ENCODE measurements at regions not wholly inside any gene's neighbourhood (a gene's known extent, or its start where the extent isn't known, plus 50 kb on each side); places are given as distances from the start of the nearest gene placed in this dataset.

DNA sequence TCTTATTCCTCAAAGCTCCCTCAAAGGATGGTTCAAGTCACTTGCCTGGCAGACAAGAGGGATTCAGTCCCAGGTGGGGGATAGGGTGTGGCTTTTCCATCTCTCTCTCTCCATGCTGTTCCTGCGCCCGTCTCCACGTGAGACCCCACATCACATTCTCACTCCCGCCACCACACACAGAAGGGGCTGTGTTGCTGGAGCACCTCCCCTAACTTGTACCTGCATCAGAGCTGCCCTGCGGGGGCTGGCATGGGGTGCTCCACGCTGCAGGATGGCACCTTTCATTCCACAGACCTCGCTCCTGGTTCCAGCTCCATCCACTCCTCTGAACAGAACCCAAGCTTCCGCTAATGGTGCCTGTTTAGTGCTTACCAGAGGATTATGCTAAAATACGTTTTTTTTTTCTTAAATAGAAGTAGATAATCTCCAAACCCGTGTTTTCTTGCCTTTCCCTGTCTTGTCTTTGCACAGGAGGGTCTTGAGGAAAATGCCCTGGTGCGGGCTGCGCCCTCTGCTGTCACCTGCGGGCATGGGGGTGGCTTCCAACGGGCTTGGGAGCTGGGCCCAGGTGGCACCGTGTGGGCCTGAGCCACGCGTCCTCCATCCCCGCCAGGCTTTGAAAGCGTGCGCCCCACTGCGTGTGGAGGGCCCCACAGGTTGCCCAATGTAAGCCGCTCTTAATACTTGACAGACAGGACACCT lies 985.6 kb downstream of the BRD1 start:
- H3K4me3 Mint-ChIP-seq, result no peak overlapping the region
- H3K36me3 Mint-ChIP-seq (ENCODE audit: insufficient read depth), result no peaks in the 10 kb centered on the region
- DNase-seq (no peak), ATAC-seq (no peak)
- H3K4me1 Mint-ChIP-seq (ENCODE audit: low read depth), result no peaks in the 10 kb centered on the region
- peaks cover 7% of the 10 kb centered on the region for H3K9me3 Mint-ChIP-seq
- H3K27me3 Mint-ChIP-seq (ENCODE audit: low read depth), result peaks cover 8% of the 10 kb centered on the region

DNA sequence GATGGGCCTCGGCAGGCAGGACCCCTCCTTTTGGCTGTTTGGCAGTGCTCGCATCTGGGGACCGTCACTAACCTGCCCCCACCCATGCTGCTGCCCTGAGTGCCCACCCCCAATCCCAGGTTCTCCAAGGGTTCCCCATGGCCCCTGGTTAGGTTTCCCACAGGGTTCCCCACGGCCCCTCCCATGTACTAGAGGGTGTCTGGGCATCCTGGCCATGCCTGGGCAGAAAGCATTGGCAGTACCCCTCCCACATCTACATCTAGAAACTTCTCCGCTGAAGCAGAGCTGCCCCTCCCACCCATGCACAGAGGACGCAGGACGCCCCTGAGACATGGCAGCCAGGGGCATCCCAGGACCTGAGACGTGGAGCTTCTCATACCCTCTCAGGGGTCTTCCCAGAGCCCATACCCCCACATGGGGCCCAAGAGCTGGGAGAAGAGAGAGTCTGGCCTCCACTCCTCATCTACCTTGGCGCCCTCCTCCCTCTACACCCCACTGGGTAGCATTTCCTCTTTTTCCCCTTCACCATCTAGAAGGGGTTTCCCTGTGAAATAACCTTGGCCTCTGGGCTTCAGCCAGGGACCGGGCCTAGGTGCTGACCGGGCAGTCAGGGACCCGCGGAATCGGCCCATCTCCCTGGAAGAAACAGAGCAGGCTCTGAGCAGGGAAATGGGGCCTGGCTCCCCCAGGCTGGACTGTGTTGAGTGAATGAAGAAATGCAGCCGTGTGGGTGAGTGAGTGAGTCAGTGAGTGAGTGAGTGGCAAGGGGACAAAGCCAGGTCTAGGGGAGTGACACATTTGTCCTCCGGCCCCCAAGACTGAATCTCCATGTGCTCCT lies 987.3 kb downstream of the BRD1 start:
- no peak for ATAC-seq
- no peak overlapping the region for H3K4me3 Mint-ChIP-seq
- no peak for DNase-seq
- H3K36me3 Mint-ChIP-seq (ENCODE audit: insufficient read depth), result no peaks in the 10 kb centered on the region
- no peaks in the 10 kb centered on the region for H3K27me3 Mint-ChIP-seq (ENCODE audit: low read depth)
- H3K4me1 Mint-ChIP-seq (ENCODE audit: low read depth), result no peaks in the 10 kb centered on the region
- H3K9me3 Mint-ChIP-seq, result peaks cover 7% of the 10 kb centered on the region

DNA sequence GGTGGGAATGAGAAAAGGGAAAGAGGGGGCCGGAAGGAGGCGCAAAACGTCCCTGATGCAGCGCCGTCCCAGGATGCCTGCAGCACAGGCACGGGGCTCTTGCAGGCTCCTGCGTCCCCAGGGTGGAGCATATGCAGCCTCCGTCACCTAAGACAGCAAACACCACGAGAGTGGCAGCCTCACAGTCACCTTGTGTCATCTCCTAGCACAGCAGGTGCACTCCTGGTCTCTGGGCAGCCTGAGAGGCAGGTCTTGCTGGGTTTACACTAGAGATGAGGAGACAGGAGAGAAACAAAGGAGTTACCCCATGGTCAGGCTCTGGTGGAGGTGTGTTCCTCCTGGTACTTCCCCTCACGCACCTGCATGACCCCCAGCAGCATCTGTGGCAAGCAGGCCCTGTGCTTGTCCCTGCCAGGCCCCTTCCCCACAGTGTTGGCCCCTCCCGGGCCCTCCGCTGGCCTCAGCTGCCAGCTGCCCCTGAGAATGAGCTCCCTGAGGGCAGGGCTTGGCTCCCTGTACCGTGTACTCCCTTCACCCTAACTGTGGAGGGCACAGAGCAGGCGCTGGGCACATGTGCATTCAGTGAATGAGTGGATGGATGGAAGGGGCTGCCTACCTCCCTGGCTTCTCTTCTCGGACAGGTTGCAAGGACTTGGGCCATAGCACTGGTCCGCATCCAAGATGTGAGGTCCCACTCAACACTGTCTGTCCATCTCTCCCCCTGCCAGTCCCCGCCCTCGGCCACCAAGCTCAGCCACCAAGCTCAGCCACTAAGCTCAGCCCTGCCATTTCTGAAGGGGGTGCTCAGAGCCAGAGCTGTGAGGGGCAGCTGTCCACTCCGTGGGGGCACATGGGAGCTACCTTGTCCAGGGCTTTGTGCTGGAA lies 988.6 kb downstream of the BRD1 start:
- ATAC-seq (no peak), DNase-seq (no peak)
- no peak overlapping the region for H3K4me3 Mint-ChIP-seq

DNA sequence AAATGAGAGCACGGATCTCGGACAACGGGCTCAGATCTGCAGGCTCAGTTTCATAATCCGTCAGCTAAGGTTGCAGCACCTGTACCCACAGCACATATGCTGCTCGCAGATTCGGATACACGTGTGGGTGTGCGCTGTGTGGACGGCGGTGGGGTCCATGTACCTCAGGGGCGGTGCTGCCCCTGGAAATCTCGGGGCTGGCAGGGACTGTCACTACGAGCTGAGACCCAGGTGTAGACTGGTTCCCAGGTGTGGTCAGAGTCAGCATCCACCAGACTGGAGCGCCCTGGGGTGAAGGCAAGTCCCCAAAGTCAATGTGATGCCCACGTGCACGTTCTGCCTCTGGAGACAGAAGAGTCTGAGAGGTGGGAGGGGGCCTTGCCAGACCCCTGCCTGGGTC lies 989.3 kb downstream of the BRD1 start:
- DNase-seq (no peak), ATAC-seq (no peak)
- no peak overlapping the region for H3K4me3 Mint-ChIP-seq
- H3K4me1 Mint-ChIP-seq (ENCODE audit: low read depth), result no peaks in the 10 kb centered on the region
- H3K36me3 Mint-ChIP-seq (ENCODE audit: insufficient read depth), result no peaks in the 10 kb centered on the region
- peaks cover 8% of the 10 kb centered on the region for H3K27me3 Mint-ChIP-seq (ENCODE audit: low read depth)
- peaks cover 7% of the 10 kb centered on the region for H3K9me3 Mint-ChIP-seq

More for the DNA sequence above, 988.6 kb downstream of the BRD1 start:
- Mint-ChIP-seq H3K27me3 (ENCODE audit: low read depth) (peaks cover 4% of the 10 kb centered on the region), H3K9me3 (peaks cover 7% of the 10 kb centered on the region), H3K36me3 (ENCODE audit: insufficient read depth) (no peaks in the 10 kb centered on the region), H3K4me1 (ENCODE audit: low read depth) (no peaks in the 10 kb centered on the region)

DNA sequence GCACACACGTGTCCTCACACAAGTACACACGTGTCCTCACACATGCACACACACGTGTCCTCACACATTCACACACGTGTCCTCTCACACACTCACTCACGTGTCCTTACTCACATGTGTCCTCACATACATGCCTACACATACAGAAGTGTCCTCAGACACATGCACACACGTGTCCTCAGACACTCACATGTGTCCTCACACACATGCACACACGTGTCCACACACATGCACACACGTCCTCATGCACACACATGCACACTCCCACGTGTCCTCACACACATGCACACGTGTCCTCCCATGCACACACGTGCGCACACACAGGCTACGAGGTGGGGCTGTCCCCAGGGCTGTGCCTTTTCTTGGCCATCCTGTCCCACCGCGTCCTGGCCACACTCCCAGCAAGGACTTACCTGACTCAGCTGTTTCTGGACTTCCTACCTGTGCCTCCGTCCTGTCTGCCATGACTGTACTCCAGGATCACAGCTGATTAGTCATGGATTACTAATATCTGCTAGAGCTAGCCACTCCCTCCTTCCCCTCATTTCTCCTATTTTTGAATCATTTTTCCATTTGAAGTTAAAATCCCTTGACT lies 990.2 kb downstream of the BRD1 start:
- Mint-ChIP-seq H3K9me3 (peaks cover 14% of the 10 kb centered on the region), H3K4me3 (no peak overlapping the region), H3K27me3 (ENCODE audit: low read depth) (peaks cover 14% of the 10 kb centered on the region), H3K36me3 (ENCODE audit: insufficient read depth) (no peaks in the 10 kb centered on the region), H3K4me1 (ENCODE audit: low read depth) (no peaks in the 10 kb centered on the region)
- DNase-seq (no peak), ATAC-seq (no peak)

DNA sequence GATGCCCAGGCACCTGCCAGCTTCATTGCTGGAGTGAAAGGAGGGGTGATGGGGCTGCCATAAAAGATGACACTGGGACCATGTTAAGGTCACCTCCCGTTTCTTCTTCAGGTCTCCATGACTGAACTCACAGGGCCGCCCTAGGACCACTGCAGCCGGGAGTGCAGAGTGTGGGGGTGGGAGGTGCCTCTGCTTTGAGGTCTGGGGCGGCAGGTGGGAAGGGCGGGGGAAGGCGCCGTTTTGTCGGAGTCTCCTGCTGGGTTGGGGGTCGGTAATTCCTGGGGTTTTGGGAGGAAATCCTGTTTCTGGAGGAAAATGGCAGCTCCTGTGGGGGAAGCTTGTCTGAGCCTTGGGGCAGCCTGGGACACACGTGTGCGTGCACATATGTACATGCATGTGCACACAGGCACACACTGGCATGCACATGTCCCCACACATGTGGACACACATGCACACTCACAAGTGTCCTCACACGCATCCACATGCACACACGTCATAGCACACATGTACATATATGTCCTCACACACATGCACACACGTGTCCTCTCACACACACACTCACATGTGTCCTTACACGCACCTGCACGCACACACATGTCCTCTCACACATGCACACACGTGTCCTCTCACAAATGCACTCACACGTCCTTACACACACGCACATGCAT lies 990.9 kb downstream of the BRD1 start:
- H3K4me1 Mint-ChIP-seq (ENCODE audit: low read depth), result no peaks in the 10 kb centered on the region
- no peak overlapping the region for H3K4me3 Mint-ChIP-seq
- H3K36me3 Mint-ChIP-seq (ENCODE audit: insufficient read depth), result no peaks in the 10 kb centered on the region
- DNase-seq, result no peak
- peaks cover 14% of the 10 kb centered on the region for H3K9me3 Mint-ChIP-seq
- no peak for ATAC-seq
- H3K27me3 Mint-ChIP-seq (ENCODE audit: low read depth), result peaks cover 14% of the 10 kb centered on the region

DNA sequence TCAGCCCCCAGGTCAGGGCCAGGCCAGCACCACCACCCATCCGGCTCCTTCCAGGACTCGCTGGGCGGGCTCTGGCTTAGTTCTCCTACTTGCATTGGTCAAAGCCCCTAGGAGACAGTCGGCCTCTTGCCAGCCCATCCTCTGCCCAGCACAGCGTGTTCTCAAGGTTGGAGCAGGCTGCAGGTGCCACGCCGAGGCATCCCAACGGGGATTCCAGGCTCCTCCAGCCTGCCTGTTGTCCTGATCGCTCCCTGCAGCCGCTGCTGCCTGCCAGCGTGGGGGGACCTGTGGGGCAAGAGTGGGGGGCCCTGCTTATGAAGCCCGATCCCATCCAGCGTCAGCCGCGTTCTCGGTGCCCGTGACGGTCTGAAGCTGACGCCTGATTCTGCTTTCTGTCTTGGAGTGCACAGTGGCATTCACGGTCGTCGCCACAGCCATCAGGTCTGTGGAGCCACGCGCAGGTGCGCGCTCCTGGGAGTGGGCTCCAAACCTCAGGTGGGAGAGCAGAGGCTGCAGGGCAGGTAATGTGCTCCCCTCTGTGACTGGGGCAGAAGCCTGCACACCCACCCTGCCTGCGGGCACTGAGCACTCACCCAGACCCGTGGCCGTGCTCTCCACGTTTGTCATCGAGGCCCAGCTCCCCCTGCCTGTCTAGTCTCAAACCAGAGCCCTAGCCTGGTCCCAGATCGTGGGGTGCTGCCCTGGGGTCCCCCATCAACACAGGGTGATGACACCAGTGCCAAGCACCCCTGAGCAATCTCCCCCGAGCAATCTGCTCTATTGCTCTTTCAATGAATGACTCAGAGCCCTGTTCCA lies 991.6 kb downstream of the BRD1 start:
- no peak for ATAC-seq
- H3K9me3 Mint-ChIP-seq, result peaks cover 18% of the 10 kb centered on the region
- peaks cover 14% of the 10 kb centered on the region for H3K27me3 Mint-ChIP-seq (ENCODE audit: low read depth)
- H3K4me3 Mint-ChIP-seq, result no peak overlapping the region
- H3K36me3 Mint-ChIP-seq (ENCODE audit: insufficient read depth), result no peaks in the 10 kb centered on the region
- DNase-seq, result no peak
- H3K4me1 Mint-ChIP-seq (ENCODE audit: low read depth), result no peaks in the 10 kb centered on the region

DNA sequence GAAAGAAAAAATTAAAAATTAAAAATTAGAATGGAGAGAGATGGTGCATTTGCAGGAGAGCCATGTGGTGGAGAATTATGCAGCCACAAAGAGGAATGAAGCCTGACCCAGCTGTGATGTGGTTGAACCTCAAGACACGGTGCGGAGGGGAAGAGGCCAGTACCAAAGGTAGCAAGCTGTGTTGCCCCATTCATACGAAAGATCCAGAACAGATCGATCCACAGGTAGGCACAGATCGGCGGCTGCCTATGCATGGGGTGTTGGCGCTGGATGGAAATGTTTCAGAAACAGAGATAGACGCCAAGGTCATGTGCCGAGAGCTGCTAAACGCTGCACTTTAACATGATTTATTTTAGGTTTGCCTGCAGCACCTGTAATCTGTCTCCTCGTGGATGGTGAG lies 992.3 kb downstream of the BRD1 start:
- peaks cover 14% of the 10 kb centered on the region for H3K27me3 Mint-ChIP-seq (ENCODE audit: low read depth)
- no peaks in the 10 kb centered on the region for H3K4me1 Mint-ChIP-seq (ENCODE audit: low read depth)
- no peak for DNase-seq
- no peak for ATAC-seq
- no peaks in the 10 kb centered on the region for H3K36me3 Mint-ChIP-seq (ENCODE audit: insufficient read depth)
- H3K4me3 Mint-ChIP-seq, result no peak overlapping the region
- H3K9me3 Mint-ChIP-seq, result peaks cover 19% of the 10 kb centered on the region

DNA sequence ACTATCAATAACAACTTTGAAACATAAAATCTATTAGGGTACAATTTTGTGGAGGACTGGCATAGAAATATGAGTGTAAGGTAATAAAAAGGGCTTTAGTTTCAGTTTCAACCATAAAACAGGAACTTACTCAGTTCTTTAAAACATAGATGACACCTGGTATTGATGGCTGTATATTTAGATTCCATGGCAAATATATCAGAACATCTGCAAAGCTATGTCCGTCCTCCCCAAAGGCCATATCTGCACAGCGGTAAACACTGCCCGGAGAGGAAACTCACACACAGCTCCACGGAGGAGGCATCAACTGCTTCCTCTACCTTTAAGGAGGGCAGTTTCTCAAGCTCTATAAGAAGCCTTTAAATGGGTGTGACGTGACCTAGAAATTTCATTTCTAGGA lies 993.3 kb downstream of the BRD1 start:
- Mint-ChIP-seq H3K4me3 (no peak overlapping the region), H3K27me3 (ENCODE audit: low read depth) (peaks cover 14% of the 10 kb centered on the region), H3K4me1 (ENCODE audit: low read depth) (no peaks in the 10 kb centered on the region), H3K9me3 (peaks cover 19% of the 10 kb centered on the region), H3K36me3 (ENCODE audit: insufficient read depth) (no peaks in the 10 kb centered on the region)
- no peak for DNase-seq
- no peak for ATAC-seq

DNA sequence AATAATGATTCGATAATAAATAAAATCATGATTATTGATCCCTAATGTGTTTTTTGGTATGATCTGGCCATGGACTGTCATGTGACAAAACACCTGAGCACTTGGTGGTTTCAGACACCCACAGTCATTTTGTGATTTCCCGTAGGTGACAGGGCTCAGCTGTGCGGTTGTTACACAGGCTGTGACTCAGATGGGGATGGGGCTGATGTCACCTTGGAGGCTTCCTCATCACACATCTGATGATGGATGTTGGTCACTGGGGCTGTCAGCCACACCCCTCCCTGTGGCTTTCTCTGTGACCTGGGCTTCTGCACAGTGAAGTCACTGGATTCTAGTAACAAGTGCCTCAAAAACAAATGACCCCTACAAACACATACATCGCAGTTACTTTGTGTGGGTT lies 995.1 kb downstream of the BRD1 start:
- H3K9me3 Mint-ChIP-seq, result peaks cover 12% of the 10 kb centered on the region
- no peaks in the 10 kb centered on the region for H3K36me3 Mint-ChIP-seq (ENCODE audit: insufficient read depth)
- DNase-seq, result no peak
- no peak overlapping the region for H3K4me3 Mint-ChIP-seq
- no peaks in the 10 kb centered on the region for H3K4me1 Mint-ChIP-seq (ENCODE audit: low read depth)
- ATAC-seq, result peak; percentile 65 to 90
- peaks cover 17% of the 10 kb centered on the region for H3K27me3 Mint-ChIP-seq (ENCODE audit: low read depth)

DNA sequence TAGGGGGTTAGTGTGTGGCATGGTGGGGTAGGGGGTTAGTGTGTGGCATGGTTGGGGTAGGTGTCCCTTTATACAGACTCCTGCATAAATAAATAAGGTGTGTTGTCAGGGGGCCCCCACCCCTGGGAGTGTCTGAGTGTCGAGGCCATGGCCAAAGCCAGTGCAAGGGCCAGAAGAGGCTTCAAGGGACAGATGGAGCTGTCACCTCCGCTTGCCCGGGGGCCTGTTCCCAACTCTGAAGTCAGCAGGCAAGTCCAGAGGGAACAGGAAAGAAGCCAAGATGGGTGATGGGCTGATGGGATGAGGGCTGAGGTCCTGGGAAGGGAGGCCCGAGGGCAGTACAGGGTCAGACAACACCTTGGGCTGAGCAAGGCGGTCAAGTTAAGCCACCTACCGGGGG lies 997.8 kb downstream of the BRD1 start:
- Mint-ChIP-seq H3K9me3 (peaks cover 12% of the 10 kb centered on the region), H3K36me3 (ENCODE audit: insufficient read depth) (no peaks in the 10 kb centered on the region), H3K4me1 (ENCODE audit: low read depth) (no peaks in the 10 kb centered on the region), H3K4me3 (no peak overlapping the region), H3K27me3 (ENCODE audit: low read depth) (peaks cover 19% of the 10 kb centered on the region)
- ATAC-seq (no peak), DNase-seq (no peak)

DNA sequence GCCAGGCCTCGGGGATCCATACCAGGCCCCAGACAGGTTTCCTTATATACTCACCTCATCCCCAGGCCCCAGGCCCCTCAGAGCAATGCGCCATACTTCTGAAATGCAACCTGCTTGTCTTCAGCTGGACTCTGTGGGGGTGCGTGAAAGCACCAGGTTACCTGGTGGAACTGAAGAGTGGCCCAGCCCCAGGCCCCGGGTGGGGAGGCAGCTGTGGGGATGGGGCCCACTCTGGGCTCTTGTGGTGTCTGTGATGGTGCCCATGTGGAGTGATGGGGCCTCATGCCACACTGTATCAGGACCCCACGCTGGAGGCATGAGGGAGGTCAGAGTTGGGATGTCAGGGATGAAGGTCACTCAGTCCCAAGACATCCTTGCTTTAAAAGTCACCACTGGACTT lies 999.0 kb downstream of the BRD1 start:
- Mint-ChIP-seq H3K4me3 (no peak overlapping the region), H3K4me1 (ENCODE audit: low read depth) (no peaks in the 10 kb centered on the region), H3K9me3 (peaks cover 12% of the 10 kb centered on the region), H3K27me3 (ENCODE audit: low read depth) (peaks cover 18% of the 10 kb centered on the region), H3K36me3 (ENCODE audit: insufficient read depth) (no peaks in the 10 kb centered on the region)
- ATAC-seq (no peak), DNase-seq (no peak)

DNA sequence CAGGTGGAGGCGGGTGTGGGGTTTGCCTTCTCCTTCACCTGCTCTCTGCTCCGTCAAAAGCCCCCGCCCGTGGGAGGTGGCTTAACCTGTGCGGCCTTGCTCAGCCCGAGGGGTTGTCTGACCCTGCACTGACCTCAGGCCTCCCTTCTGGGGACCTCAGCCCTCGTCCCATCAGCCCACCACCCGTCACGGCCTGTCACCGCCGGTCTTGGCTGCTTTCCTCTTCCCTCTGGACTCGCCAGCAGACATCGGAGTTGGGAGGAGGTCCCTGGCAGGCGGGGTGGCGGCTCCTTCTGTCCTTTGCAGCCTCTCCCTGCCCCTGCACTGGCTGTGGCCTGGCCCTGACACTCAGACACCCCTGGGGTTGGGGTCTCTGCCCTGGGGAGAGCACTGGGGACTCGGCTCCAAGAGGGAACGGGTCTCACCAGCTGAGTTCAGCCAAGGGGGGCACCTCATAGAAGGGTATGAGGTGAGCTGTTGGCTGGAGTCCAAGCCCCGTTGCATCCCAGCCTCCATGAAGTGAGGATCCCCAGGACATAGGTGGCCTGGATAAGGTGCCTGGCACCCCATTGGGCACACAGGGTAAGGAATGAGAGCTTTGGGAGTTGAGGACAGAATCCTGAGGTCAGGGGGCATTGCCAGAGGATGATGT lies 999.6 kb downstream of the BRD1 start:
- Mint-ChIP-seq H3K4me3 (no peak overlapping the region), H3K9me3 (peaks cover 9% of the 10 kb centered on the region), H3K4me1 (ENCODE audit: low read depth) (no peaks in the 10 kb centered on the region), H3K27me3 (ENCODE audit: low read depth) (peaks cover 11% of the 10 kb centered on the region), H3K36me3 (ENCODE audit: insufficient read depth) (no peaks in the 10 kb centered on the region)
- ATAC-seq, result no peak
- DNase-seq, result no peak
